ENCODE measurements at regions not wholly inside any gene's neighbourhood (a gene's known extent, or its start where the extent isn't known, plus 50 kb on each side); places are given as distances from the start of the nearest gene placed in this dataset.

DNA sequence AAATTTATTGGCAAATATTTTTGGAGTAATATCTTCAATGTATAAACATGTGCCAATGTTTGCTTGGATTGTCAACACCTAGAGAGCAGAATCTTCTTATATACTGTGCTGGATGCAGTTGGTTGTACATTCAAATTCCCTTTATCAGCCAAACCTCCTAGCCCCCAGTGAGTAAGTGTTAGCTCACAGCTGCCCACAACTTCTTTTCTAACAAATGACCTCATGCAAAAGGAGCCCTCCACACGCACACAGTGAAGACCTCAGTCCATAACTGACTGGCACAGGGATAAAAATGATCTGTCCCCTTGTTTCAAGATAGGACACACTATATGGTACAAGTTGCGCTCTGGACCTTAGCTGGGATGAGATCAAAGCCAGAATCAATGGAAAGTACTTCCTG, 458.0 kb upstream of the NWD2 start:
- BruUV-seq (replicated peaks): no TSS peak
- no peak for FAIRE-seq

More for the DNA sequence above, 458.0 kb upstream of the NWD2 start:
- Histone ChIP-seq H3K27ac (ENCODE audit: extremely low read depth, low read depth, low read length) (peak overlapping the region; percentile 43; the same call in 2 of the 3 replicates), H2AFZ (ENCODE audit: low read depth, low read length) (no peak overlapping the region), H4K20me1 (replicated peaks; ENCODE audit: control insufficient read depth, insufficient read depth, low read length) (no peaks in the 10 kb centered on the region), H3K9me1 (ENCODE audit: control insufficient read depth, insufficient read depth, low read length) (no peaks in the 10 kb centered on the region), H3K27me3 (ENCODE audit: control insufficient read depth in 2 of 2, insufficient read depth in 2 of 2, low read length in 2 of 2) (no peaks in the 10 kb centered on the region), H3K36me3 (ENCODE audit: control insufficient read depth, insufficient read depth, low read length) (no peaks in the 10 kb centered on the region), H3K4me1 (replicated peaks in 1 of 2; ENCODE audit: control insufficient read depth in 2 of 2, insufficient read depth in 2 of 2, low read length in 2 of 2) (no peaks in the 10 kb centered on the region), H3K4me2 (ENCODE audit: insufficient read depth, low read length) (peak overlapping the region; percentile 30), H3K79me2 (ENCODE audit: control insufficient read depth, insufficient read depth, low read length) (no peaks in the 10 kb centered on the region), H3K9ac (ENCODE audit: insufficient read depth in 1 of 2, low read depth in 2 of 2, low read length in 2 of 2) (no peak overlapping the region), H3K4me3 (no peak overlapping the region), H3K9me3 (replicated peaks; ENCODE audit: control insufficient read depth, insufficient read depth, low read depth, low read length) (no peaks in the 10 kb centered on the region)
- ATAC-seq: peak; percentile 50
- WGBS (ENCODE audit: insufficient coverage, low coverage, missing lambda C conversion rate): 3% methylated on average over 2 of the region's 2 CpGs
- ChIA-PET CTCF (ENCODE audit: low intra/inter-chr PET ratio) (no interaction called here), POLR2A (no interaction called here)
- DNase-seq (ENCODE audit: extremely low read depth in 1 of 4, low spot score in 3 of 4): peak in 1 of 4 experiments; percentile 17
- intact Hi-C loops (cut with micrococcal nuclease) (no loop called here), in situ Hi-C loops (cut with MboI) (no loop called here)
- TF ChIP-seq TEAD4 (IDR thresholded peaks at IDR 0.05; ENCODE audit: low read length) (no peak), TEAD4 (CRISPR knock-in tag; IDR thresholded peaks at IDR 0.05; ENCODE audit: borderline replicate concordance) (no peak), SMC3 (conservative IDR thresholded peaks at IDR 0.05; ENCODE audit: insufficient read depth, low read depth, low read length) (no peak), ZNF253 (CRISPR knock-in tag; conservative IDR thresholded peaks at IDR 0.05) (no peak), STAT5A (IDR thresholded peaks at IDR 0.05; ENCODE audit: borderline replicate concordance, low read length) (no peak), MXI1 (IDR thresholded peaks at IDR 0.05; ENCODE audit: low read depth, low read length) (no peak), ZKSCAN1 (IDR thresholded peaks at IDR 0.05; ENCODE audit: low read depth, low read length) (no peak), ZC3H4 (CRISPR knock-in tag; IDR thresholded peaks at IDR 0.05; ENCODE audit: borderline replicate concordance) (no peak), ZKSCAN3 (CRISPR knock-in tag; IDR thresholded peaks at IDR 0.05) (no peak), GTF2B (IDR thresholded peaks at IDR 0.05; ENCODE audit: extremely low read depth, insufficient read length) (no peak), KLF10 (CRISPR knock-in tag; IDR thresholded peaks at IDR 0.05) (no peak), SMARCA5 (IDR thresholded peaks at IDR 0.05) (no peak), CHD2 (IDR thresholded peaks at IDR 0.05; ENCODE audit: low read depth, low read length) (no peak), RBM34 (IDR thresholded peaks at IDR 0.05; ENCODE audit: borderline replicate concordance, insufficient read depth, low read length) (no peak), ZNF217 (CRISPR knock-in tag; IDR thresholded peaks at IDR 0.05) (no peak), HMG20B (CRISPR knock-in tag; IDR thresholded peaks at IDR 0.05) (no peak)
- TF ChIP-seq, protein P1, sequence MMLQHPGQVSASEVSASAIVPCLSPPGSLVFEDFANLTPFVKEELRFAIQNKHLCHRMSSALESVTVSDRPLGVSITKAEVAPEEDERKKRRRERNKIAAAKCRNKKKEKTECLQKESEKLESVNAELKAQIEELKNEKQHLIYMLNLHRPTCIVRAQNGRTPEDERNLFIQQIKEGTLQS (IDR thresholded peaks at IDR 0.05): no peak
- TF ChIP-seq, protein P1 (CRISPR knock-in tag; conservative IDR thresholded peaks at IDR 0.05): no peak
